GM23338 (cell line): ENCODE measurements at regions not wholly inside any gene's neighbourhood (a gene's known extent, or its start where the extent isn't known, plus 50 kb on each side); places are given as distances from the start of the nearest gene placed in this dataset.

ENCODE experiments used
- ETS1 ChIP-seq: IDR thresholded peaks from 2 replicates; pipeline ENCODE4 v1.6.1; 2016; ENCODE audit warnings: antibody characterized with exemption
- EZH2phosphoT487 ChIP-seq: fragments of 200-600 bp; sonication (generic); IDR thresholded peaks from one replicate; pipeline ENCODE4 v1.8.1; 2018; ENCODE audit warnings: antibody characterized with exemption; ENCODE audit not compliant: unreplicated experiment
- REST ChIP-seq: IDR thresholded peaks from one replicate; pipeline ENCODE4 v1.6.1; 2018; ENCODE audit warnings: antibody characterized with exemption; ENCODE audit not compliant: unreplicated experiment
- STAT1 ChIP-seq: IDR thresholded peaks from one replicate; pipeline ENCODE4 v1.6.1; 2016; ENCODE audit warnings: antibody characterized with exemption; ENCODE audit not compliant: unreplicated experiment
- ZNF114 ChIP-seq: fragments of 250-450 bp; sonication (Bioruptor Pico); IDR thresholded peaks from 2 replicates; pipeline ENCODE4 v1.5.0; 2020; ENCODE audit warnings: mild to moderate bottlenecking, moderate library complexity
- ZNF331 ChIP-seq: fragments of 250-450 bp; sonication (Bioruptor Pico); IDR thresholded peaks from 2 replicates; pipeline ENCODE4 v1.5.0; 2020; ENCODE audit warnings: low read depth, mild to moderate bottlenecking, moderate library complexity
- ZNF462 ChIP-seq: fragments of 250-450 bp; sonication (Bioruptor Pico); IDR thresholded peaks from 2 replicates; pipeline ENCODE4 v1.5.0; 2020; ENCODE audit warnings: mild to moderate bottlenecking, moderate library complexity

- TF ChIP-seq ZNF462 (no peak), EZH2phosphoT487 (no peak), ZNF114 (CRISPR knock-in tag) (no peak), ETS1 (no peak), REST (no peak), ZNF331 (CRISPR knock-in tag) (no peak), STAT1 (no peak)
Observed at GRCh38 chr16:79842197-79842596, 241.7 kb upstream of the MAF start (continued).
